HG03159 (cell line): ENCODE measurements at regions not wholly inside any gene's neighbourhood (a gene's known extent, or its start where the extent isn't known, plus 50 kb on each side); places are given as distances from the start of the nearest gene placed in this dataset.

Experiments used
- ATAC-seq: cut with Tn5 transposase; IDR thresholded peaks from one replicate; pipeline ENCODE4 v1.9.1; 2021; ENCODE audit warnings: mild to moderate bottlenecking, moderate library complexity; ENCODE audit not compliant: unreplicated experiment

GRCh38 chr13:85545771-85546170, 253.4 kb downstream of the SLITRK6 start:
- ATAC-seq: no peak

GRCh38 chr13:85544756-85545155, 254.5 kb downstream of the SLITRK6 start:
- no peak for ATAC-seq

- no peak for ATAC-seq
Measured at GRCh38 chr13:85543144-85543543, 256.1 kb downstream of the SLITRK6 start.

GRCh38 chr13:85541476-85541875, 257.7 kb downstream of the SLITRK6 start:
- ATAC-seq: no peak

GRCh38 chr13:85538957-85539356, 260.3 kb downstream of the SLITRK6 start:
- ATAC-seq: no peak

GRCh38 chr13:85537601-85538000, 261.6 kb downstream of the SLITRK6 start:
- no peak for ATAC-seq

- no peak for ATAC-seq
Measured at GRCh38 chr13:85536706-85537105, 262.5 kb downstream of the SLITRK6 start.

- ATAC-seq: no peak
Measured at GRCh38 chr13:85535316-85536084, 263.7 kb downstream of the SLITRK6 start.

GRCh38 chr13:85533911-85534310, 265.3 kb downstream of the SLITRK6 start:
- no peak for ATAC-seq

GRCh38 chr13:85529218-85529594, 270.0 kb downstream of the SLITRK6 start:
- ATAC-seq: no peak

GRCh38 chr13:85528491-85529217, 270.6 kb downstream of the SLITRK6 start:
- ATAC-seq: no peak

GRCh38 chr13:85527316-85527715, 271.9 kb downstream of the SLITRK6 start:
- no peak for ATAC-seq

- ATAC-seq: no peak
Measured at GRCh38 chr13:85525411-85525810, 273.8 kb downstream of the SLITRK6 start.

GRCh38 chr13:85521657-85522056, 277.6 kb downstream of the SLITRK6 start:
- ATAC-seq: no peak

- no peak for ATAC-seq
Measured at GRCh38 chr13:85520445-85520844, 278.8 kb downstream of the SLITRK6 start.

- no peak for ATAC-seq
Measured at GRCh38 chr13:85519363-85519762, 279.9 kb downstream of the SLITRK6 start.

GRCh38 chr13:85512421-85512820, 286.8 kb downstream of the SLITRK6 start:
- ATAC-seq: no peak

GRCh38 chr13:85509512-85509911, 289.7 kb downstream of the SLITRK6 start:
- ATAC-seq: no peak

GRCh38 chr13:85508683-85509329, 290.4 kb downstream of the SLITRK6 start:
- ATAC-seq: no peak

GRCh38 chr13:85503797-85504196, 295.4 kb downstream of the SLITRK6 start:
- ATAC-seq: no peak

- no peak for ATAC-seq
Measured at GRCh38 chr13:85501616-85502015, 297.6 kb downstream of the SLITRK6 start.

- ATAC-seq: no peak
Measured at GRCh38 chr13:85500696-85501256, 298.4 kb downstream of the SLITRK6 start.
